GM21526 (cell line): ENCODE measurements at regions not wholly inside any gene's neighbourhood (a gene's known extent, or its start where the extent isn't known, plus 50 kb on each side); places are given as distances from the start of the nearest gene placed in this dataset.
"Not testable (repeated sequence)": the region's sequence is repeated elsewhere in the genome, so short reads cannot be mapped to it uniquely, and the experiment has no call there.

Source experiments
- ATAC-seq: cut with Tn5 transposase; IDR thresholded peaks from one replicate; pipeline ENCODE4 v1.9.1; 2021; ENCODE audit warnings: moderate library complexity; ENCODE audit not compliant: unreplicated experiment, low FRiP score

DNA sequence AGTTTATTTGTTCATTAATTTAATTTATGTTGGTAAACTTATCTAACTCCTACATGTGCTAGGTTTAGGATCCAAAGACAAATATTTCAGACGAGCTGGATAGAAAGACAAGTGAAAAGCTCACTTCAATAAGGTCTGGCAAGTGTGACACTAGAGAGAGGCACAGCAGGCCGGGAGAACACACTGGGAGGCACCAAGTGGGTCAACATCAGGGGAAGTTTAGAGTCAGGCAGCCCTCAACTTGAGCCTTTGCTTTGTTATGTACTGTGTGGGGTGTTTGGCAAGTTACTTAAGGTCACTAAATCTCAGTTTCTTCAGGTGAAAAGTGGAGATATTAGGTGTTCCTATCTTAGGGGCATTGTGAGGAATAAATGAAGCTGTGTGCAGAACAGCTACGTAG is 214.4 kb downstream of the PCSK1 start:
- no peak for ATAC-seq

DNA sequence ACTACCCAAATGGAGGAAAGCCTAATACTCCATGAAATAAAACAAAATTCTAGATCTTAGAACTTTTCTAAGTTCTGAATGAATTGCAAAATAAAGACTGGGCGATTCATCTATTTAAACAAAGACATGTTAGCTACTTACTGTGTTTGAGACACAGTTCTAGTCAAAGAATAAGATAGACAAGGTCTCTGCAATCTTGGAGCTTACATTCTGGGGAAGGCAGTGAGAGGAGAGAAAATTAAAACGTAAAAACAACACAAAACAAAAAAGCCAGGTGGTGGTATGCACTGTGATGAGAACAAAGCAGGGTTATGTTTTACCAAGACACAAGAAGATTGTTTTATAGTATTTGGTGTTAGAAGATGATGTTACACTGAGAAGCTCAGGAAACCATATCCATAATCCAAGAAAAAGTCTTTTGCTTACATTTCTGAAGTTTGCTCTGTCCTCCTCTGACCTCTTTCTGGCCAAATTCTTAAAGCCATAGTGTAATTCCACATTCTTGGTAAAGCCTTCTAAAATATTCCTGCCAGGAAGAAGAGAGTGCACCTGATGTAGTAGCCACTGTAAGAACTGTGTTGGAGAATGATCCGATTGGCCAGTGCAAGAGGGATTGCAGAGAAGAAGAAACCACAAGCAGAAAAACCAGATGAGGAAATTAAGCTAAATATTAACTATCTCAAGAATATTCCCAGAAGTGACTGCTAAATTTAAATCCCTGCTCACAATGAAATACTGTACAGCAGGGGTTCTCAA is 218.4 kb downstream of the PCSK1 start:
- ATAC-seq = no peak

DNA sequence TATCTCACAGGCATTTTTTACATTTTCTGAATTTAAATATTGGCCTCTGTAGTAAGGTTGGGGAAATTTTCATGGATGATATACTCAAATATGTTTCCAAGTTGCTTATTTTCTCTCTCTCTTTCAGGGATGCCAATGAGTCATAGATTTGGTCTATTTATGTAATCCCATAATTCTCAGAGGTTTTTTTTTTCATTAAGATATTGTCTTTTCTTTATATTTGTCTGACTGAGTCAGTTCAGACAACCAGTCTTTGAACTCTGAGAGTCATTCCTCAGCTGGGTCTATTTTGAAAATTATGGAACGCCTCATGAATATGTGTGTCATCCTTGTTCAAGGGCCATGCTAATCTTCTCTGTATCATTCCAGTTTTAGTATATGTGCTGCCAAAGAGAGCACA is 223.2 kb downstream of the PCSK1 start:
- ATAC-seq = no peak

DNA sequence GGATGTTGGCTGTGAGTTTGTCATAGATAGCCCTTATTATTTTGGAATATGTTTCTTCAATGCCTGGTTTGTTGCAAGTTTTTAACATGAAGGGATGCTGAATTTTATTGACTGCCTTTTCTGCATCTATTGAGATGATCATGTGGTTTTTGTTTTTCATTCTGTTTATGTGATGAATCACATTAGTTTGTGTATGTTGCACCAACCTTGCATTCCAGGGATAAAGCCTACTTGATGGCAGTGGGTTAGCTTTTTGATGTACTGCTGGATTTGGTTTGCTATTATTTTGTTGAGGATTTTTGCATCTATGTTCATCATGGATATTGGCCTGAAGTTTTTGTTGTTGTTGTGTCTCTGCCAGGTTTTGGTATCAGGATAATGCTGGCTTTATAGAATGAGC is 225.6 kb downstream of the PCSK1 start:
- no peak for ATAC-seq

DNA sequence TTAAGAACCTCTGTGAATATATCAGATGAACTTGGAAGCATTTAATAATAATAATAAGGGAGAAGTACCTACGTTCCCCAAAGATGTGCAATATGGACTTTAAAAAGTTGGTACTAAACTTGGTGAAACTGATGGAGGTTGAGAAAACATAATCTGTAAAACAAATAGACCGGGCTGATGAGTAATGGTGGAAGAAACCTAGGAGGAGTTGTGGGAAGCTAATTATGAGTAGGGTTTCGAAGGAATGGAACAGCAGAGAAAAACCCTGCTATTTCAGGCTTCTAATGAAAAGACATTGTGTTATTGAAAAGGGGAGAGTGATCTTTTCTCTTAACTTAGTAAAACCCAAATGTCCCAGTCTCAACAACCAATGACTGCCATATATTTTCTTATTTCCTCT is 229.3 kb downstream of the PCSK1 start:
- no peak for ATAC-seq

DNA sequence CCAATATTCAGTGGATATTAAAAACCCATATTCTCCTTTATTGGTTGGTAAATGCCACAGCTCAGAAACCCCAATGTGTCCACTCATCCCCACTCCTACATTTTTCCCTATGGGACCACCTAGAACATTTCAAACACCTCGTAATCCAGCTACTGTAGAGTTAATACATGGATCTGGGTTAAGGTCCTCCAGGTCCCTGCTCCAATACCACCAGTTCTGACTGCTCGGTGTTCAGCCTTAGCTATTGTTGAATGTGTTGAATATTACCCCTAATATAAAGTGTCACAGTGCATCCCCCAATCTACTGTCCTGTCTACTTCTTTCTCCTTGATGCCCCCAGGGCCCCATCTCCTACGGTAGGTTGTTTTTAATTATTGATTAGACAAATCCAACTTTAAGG is 231.5 kb downstream of the PCSK1 start:
- no peak for ATAC-seq

DNA sequence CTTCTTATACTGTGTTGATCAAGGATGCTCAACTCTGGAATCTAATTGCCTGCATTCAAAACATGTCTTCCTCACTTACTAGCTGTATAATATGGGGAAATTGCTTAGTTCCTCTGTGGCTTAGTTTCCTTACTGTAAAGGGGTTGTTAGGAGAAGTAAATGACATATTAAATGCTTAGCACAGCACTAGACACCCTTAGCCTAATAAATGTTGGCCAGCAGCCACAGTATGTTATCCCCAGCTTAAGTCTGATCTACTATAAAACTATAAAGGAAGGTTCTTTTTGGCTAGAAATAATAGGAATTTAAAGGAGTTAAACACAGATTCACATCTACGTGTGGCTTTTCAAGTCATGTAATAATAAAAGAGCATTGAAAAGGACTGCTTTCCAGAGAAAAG is 232.4 kb downstream of the PCSK1 start:
- no peak for ATAC-seq

DNA sequence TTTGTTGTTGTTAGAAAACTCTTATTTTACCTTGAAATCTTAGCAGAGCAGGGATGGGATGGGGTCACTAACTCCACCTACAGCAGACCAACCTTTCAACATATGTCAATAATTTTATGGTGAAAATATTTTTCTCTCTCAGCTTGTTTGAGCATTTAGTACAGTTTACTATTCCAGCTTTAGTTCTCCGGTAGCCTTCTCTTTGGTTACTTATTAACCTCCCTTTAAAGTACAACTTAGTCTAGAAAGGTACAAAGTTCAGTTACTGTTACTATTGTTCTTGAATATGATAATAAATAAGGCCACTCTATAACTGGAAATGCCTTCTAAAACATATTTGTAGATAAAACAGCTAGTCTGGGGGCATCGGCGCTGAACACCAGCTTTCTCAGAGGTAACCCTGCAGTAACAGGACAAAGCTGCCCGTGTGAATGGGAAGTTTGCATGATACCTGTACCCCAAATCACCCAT is 233.3 kb downstream of the PCSK1 start:
- no peak for ATAC-seq

DNA sequence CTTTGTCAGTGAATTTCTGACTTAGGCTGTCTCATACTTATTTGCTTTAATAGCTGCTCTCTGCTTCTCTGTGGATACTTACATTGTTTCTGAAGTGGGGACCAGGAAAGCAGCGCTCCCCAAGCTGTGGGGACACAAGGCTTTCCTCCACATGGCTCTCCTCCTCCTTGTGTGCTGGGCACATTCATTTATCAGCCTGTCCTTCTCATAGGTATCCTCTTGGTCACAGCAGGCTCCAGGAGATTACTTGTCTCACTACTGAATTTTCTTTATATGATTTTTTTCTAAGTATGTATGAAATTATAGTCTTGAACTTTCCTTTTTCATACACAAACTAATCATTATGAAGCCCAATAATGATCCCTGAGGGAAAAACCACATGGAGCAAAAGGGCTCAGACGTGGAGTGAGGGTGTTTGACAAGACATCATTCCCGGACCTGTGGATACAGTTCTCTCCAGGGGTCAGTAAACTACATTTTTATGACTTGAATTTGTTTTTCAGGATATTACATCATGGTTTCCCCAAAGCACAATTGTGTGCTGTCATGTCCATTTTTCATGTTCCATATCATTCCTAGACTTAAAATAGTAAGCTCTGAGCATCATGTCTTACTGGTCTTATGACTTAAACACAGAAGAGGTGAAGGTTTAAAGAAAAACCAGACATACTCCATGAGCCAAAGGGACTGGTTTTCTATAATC is 234.5 kb downstream of the PCSK1 start:
- no peak for ATAC-seq

DNA sequence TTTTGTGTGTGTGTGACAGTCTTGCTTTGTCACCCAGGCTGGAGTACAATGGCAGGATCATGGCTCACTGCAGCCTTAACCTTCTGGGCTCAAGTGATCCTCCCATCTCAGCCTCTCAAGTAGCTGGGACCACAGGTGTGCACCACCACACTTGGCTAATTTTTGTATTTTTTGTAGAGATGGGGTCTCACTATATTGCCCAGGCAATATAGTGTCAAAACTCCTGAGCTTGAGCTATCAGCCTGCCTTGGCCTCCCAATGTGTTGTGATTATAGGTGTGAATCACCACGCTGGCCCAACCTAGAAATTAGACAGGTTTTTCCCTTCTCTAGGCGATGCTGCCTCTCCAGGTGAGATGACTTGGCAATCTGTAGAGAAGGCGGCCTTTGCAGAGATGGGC is 235.3 kb downstream of the PCSK1 start:
- not testable (repeated sequence) for ATAC-seq

DNA sequence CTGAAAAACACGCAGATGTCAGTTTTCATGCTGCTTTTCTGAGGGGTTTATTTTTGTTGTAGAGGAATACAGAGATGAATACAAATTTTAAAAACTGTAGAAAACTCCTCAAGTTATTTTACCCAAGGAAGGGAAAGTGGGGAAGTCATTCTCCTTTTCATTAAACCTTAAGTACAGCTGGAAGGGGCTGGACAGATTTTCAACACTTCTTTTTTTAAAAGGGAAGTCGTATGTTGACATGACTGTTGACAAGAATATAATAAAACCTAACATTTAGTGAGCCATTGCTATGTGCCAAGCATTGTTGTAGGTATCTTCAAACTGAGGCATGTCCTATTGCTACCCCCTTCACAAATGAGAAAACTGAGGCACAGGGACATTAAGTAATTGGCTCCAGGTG is 235.7 kb upstream of the ELL2 start:
- ATAC-seq = no peak

DNA sequence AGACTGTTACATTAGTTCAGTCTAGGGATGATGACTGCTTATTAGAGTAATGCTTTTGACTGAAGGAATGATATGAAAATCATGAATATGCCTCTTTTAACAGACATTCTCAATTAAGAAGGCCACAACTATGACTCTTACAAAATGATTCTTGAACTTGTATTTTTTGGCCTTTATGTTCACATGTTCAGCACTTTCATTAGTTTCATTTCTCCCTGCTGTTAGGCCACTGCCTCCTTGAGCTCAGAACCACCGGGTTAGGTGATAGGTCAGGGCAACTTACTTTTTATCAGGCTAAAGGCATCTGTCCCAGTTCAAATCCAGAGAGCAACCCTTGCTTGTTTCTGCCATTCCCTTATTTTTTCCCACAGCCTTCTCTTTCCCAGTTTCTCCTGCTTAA is 235.2 kb upstream of the ELL2 start:
- no peak for ATAC-seq

DNA sequence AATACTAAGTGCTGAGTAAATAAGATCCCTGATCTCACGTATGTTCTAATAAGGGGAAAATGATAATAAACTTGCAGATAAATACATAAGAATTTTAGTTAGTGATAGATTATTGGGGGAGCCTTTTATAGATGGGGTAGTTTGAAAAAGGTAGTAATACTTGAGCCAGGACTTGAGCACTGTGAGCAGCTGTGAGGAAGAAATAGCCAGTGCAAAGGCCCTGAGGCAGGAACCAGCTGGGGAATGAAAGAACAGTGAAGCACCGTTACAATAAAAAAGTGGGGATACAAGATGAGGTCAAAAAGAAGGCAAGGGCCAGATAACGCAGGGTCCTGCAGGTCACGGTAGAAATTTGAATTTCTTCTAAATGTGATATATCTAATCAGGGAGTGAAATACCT is 234.8 kb upstream of the ELL2 start:
- ATAC-seq = no peak

DNA sequence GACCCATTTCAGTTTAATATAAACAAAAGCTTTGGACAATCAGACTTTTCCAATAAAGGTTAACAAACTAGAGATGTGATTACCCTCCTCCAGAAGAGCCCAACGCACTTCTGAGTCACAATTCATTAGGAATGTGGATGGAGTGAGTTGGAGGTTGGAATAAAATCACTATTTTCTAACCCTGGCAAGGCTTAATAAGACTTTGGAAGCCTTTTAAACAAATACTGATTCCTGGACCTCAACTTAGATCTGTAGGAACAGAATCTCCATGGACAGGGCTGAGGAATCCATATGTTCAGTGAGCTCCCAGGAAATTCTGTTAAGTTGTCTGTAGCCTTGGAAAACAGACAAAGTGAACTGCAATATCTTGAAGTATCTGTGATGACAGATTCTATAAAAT is 233.5 kb upstream of the ELL2 start:
- ATAC-seq = no peak

DNA sequence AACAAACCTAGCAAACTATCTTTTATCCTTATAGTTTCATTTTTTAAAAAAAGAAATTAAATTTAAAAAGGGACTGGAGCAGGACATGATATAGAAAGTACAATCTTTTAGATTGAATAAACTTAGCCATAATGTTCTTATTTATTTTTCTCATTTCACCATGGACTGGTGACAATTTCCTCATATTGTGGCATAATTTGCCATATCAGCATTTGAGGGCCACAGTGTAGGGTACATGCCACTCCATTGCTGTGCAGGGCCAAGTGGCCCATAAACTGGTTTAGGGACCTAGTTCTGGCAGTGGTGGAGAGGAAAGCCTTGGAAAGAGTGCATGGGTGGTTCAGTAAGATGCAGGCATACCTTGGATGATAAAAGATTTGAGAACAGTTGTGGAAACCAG is 232.9 kb upstream of the ELL2 start:
- no peak for ATAC-seq

DNA sequence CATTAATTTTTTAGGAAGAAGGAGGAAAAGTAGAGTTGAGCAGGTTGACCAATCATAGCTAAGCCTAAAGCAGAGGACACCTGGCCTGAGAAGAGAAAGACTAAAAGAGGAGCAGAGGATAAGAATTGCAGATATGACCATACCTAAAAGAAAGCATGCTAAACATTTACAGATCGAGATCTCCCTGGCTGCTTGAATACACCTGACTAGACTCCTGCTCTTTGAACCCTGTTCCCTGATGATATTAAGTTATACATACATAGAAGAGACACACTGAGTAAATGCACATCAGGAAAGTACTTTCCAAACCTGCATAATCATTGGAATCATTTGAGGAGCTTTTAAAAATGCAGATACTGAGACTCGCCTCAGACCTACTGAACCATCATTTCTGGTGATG is 232.3 kb upstream of the ELL2 start:
- no peak for ATAC-seq

DNA sequence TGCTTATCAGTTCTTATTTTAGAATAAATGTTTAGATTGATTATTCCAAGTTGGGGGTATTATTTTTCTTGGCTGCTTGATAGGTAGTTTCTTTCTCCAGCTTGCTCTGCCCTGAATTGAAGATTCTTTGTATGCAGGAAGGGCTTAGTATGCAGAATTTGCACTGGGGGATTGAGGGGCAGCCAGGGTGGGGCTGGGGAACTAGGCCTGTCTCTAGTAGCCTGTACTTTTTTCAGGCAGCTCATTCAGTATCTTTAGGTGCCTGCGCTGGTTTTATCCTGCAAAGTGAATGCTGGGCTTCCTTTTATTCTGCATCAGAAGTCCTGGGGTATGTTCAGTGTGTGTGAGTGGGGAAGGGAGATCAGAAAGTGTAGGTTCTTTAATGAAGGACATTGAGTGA is 228.3 kb upstream of the ELL2 start:
- no peak for ATAC-seq

DNA sequence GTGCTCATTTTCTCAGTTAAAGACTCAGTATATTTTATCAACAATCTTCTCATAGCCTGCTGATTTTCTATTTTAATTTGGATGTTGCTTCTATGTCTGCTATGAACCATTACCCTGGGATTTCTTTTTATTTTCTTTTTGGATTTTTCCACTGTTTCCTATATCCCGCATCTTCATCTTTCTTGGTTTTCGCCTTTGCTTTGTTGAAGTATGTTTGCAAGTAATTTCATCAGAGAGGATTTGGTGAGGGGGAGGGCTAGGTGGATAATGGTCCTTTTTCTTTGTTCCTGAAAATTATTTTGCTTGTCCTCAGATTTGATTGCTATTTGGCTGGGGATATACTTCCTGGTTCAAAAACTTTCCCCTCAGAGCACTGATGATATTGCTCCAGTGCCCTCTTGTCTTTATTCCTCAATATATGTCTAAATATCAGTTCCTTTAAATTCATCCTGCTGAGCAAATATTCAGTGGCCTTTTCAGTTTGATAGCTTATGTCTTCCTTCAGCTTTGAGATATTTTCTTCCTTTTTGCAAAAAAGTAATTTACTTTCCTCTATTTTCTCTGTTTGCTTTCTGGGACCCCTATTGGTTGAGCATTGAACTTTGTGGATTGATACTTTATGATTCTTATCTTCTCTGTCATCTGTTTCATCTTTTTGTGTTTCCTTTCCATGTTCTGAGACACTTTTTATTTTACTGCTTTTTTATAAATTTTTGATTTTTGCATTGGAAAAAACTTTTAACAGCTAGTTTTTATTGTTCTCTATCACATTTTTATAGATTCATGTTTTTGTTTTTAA is 227.6 kb upstream of the ELL2 start:
- no peak for ATAC-seq

DNA sequence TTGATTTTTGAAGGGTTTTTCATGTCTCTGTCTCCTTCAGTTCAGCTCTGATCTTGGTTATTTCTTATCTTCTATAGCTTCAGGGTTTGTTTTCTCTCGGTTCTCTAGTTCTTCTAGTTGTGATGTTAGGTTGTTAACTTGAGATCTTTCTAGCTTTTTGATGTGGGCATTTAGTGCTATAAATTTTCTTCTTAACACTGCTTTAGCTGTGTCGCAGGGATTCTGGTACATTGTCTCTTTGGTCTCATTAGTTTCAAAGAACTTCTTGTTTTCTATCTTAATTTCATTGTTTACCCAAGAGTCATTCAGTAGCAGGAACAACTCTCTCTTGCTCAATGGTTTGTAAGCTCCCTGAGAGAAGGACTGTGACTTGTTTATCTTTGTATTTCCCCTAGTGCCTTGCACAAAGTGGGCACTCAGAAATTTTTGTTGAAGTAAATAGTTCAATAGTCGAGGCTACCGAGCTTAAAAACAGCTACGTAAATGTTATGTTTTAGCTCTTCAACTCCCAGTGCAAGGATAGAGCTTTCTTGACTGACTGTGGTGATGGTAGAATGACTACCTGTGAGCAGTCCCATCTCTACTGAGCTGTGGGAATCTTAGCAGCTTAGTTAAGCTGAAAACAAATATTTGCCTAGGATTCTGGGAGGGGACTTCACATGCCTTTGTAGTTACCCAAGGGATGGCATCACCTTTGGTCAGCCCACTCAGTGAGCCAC is 225.8 kb upstream of the ELL2 start:
- no peak for ATAC-seq

DNA sequence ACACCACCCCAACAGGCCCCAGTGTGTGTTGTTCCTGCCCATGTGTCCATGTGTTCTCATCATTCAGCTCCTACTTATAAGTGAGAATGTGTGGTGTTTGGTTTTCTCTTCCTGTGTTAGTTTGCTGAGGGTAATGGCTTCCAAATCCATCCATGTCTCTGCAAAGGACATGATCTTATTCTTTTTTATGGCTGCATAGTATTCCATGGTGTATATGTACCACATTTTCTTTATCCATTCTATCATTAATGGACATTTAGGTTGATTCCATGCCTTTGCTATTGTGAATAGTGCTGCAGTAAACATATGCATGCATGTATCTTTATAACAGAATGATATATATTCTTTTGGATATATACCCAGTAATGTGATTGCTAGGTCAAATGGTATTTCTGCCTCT is 222.9 kb upstream of the ELL2 start:
- not testable (repeated sequence) for ATAC-seq
